Thoracic aorta (tissue), 2 donors: ENCODE measurements at regions not wholly inside any gene's neighbourhood (a gene's known extent, or its start where the extent isn't known, plus 50 kb on each side); places are given as distances from the start of the nearest gene placed in this dataset.

Experiments used
- ATAC-seq: fragments of 150-250 bp; one replicate; pipeline ENCODE4 v1.8.0; 2017; ENCODE audit warnings: low read depth; ENCODE audit not compliant: insufficient number of reproducible peaks, low FRiP score
- DNase-seq: peaks from one replicate; pipeline ENCODE4 v3.0.0-alpha.2; 2020; ENCODE audit warnings: low spot score
- H3K27ac ChIP-seq, 2 donors: fragments of 200-600 bp; sonication (generic); 1 replicate in 1 of 2; 2 replicates in 1 of 2; pipeline ENCODE4 v1.5.1; 2016; ENCODE audit warnings: mild to moderate bottlenecking in 2 of 2, moderate library complexity in 2 of 2
- H3K27me3 ChIP-seq: fragments of 200-600 bp; sonication (generic); replicated peaks from 2 replicates; pipeline ENCODE4 v1.6.0; 2016; ENCODE audit warnings: mild to moderate bottlenecking; ENCODE audit not compliant: insufficient read depth
- H3K36me3 ChIP-seq: fragments of 200-600 bp; sonication (generic); one replicate; pipeline ENCODE4 v1.5.1; 2016
- H3K4me1 ChIP-seq, 2 donors: fragments of 200-600 bp; sonication (generic); 1 replicate in 1 of 2; 2 replicates in 1 of 2; pipeline versions ENCODE4 v1.5.1 to v1.6.0; 2016; ENCODE audit warnings: low read depth in 2 of 2, mild to moderate bottlenecking in 1 of 2; ENCODE audit not compliant: control insufficient read depth in 1 of 2
- H3K4me3 ChIP-seq: fragments of 200-600 bp; sonication (generic); 2 replicates; pipeline ENCODE4 v1.5.1; 2016; ENCODE audit warnings: mild to moderate bottlenecking
- H3K9me3 ChIP-seq: fragments of 200-600 bp; sonication (generic); 2 replicates; pipeline ENCODE4 v1.5.1; 2016
- TF ChIP-seq, protein P1 (sequence below): fragments of 200-600 bp; sonication (generic); IDR thresholded peaks from one replicate; pipeline ENCODE4 v1.5.1; 2019; ENCODE audit warnings: antibody characterized with exemption

DNA sequence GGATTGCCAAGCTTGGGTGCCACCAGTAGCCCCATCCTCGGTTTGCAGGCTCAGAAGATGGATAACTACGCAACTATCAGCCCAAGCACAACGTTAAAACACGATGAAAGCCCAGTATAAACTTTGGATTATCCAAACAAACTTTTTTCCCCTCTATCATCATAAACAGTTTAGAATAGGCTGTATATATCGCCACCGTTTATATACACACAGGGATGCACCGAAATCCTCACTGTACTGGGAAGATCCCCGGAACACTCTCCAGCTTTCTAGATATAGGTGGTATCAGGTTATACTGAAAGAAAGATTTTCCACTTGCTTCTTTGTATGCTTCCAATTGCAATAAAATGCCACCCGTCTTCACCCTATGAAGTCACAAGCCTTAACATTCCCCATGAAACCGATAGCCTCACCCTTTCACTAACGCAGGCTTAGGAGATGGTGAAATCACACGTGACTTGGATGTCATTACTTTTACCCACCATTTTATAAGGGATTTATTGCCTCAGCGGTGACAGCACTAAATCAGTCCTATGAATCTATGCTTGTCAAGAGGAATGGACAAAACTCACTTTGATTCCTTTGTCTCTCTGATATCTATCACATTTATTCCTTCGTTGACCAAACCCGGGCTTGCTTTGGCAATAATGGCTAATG is 207.6 kb upstream of the FOXN3 start:
- ATAC-seq, result no peak
- no peak overlapping the region for H3K4me3 ChIP-seq
- no peak overlapping the region for H3K27ac ChIP-seq

GRCh38 chr14:89621791-89622638 is 205.0 kb upstream of the FOXN3 start:
- ATAC-seq, result no peak
- Histone ChIP-seq H3K9me3 (no peaks in the 10 kb centered on the region), H3K36me3 (no peaks in the 10 kb centered on the region), H3K27ac (no peak overlapping the region), H3K4me3 (no peak overlapping the region), H3K27me3 (no peaks in the 10 kb centered on the region), H3K4me1 (peaks cover 0 to 14% of the 10 kb centered on the region in 2 donors)
- no peak for DNase-seq
- TF ChIP-seq, protein P1, sequence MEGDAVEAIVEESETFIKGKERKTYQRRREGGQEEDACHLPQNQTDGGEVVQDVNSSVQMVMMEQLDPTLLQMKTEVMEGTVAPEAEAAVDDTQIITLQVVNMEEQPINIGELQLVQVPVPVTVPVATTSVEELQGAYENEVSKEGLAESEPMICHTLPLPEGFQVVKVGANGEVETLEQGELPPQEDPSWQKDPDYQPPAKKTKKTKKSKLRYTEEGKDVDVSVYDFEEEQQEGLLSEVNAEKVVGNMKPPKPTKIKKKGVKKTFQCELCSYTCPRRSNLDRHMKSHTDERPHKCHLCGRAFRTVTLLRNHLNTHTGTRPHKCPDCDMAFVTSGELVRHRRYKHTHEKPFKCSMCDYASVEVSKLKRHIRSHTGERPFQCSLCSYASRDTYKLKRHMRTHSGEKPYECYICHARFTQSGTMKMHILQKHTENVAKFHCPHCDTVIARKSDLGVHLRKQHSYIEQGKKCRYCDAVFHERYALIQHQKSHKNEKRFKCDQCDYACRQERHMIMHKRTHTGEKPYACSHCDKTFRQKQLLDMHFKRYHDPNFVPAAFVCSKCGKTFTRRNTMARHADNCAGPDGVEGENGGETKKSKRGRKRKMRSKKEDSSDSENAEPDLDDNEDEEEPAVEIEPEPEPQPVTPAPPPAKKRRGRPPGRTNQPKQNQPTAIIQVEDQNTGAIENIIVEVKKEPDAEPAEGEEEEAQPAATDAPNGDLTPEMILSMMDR, result no peak

More for the DNA sequence above, 207.6 kb upstream of the FOXN3 start:
- TF ChIP-seq, protein P1, result no peak
- Histone ChIP-seq H3K27me3 (no peaks in the 10 kb centered on the region), H3K4me1 (peaks cover 0 to 3% of the 10 kb centered on the region in 2 donors), H3K9me3 (no peaks in the 10 kb centered on the region), H3K36me3 (no peaks in the 10 kb centered on the region)
- no peak for DNase-seq

GRCh38 chr14:89621009-89621421 is 204.0 kb upstream of the FOXN3 start:
- Histone ChIP-seq H3K4me1 (peaks cover 5 to 22% of the 10 kb centered on the region in 2 donors), H3K36me3 (no peaks in the 10 kb centered on the region), H3K27me3 (no peaks in the 10 kb centered on the region), H3K4me3 (no peak overlapping the region), H3K9me3 (no peaks in the 10 kb centered on the region), H3K27ac (no peak overlapping the region)
- TF ChIP-seq, protein P1, result no peak
- no peak for DNase-seq
- no peak for ATAC-seq

GRCh38 chr14:89620436-89620835 is 203.4 kb upstream of the FOXN3 start:
- H3K4me3 ChIP-seq, result no peak overlapping the region
- ATAC-seq, result no peak

DNA sequence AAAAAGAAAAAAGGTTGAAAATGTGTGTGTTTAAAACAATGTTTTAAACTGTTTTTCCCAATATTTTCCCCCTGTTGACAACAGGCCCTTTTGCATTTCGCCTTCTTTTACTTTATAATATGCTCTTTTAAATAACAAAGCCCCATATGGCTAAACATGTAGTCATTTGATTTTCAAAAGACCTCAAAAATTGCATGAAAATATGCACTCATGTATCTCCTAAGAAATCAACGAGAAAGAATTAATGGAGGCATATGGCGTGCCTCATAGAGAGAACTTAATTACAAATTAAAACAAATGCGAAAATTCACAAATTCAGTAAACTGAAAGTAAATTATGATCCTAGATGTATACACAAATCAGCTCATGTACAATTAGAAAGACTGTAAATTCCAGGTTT is 202.6 kb upstream of the FOXN3 start:
- peak overlapping the region; percentile 84 for H3K4me3 ChIP-seq
- ATAC-seq, result no peak
- no peaks in the 10 kb centered on the region for H3K36me3 ChIP-seq
- H3K27me3 ChIP-seq, result no peaks in the 10 kb centered on the region
- DNase-seq, result no peak
- no peak overlapping the region for H3K27ac ChIP-seq
- H3K9me3 ChIP-seq, result no peaks in the 10 kb centered on the region
- H3K4me1 ChIP-seq, result peaks cover 14 to 36% of the 10 kb centered on the region in 2 donors
- TF ChIP-seq, protein P1, result no peak

More at GRCh38 chr14:89620436-89620835, 203.4 kb upstream of the FOXN3 start:
- Histone ChIP-seq H3K9me3 (no peaks in the 10 kb centered on the region), H3K4me1 (peaks cover 11 to 28% of the 10 kb centered on the region in 2 donors), H3K27me3 (no peaks in the 10 kb centered on the region), H3K27ac (no peak overlapping the region), H3K36me3 (no peaks in the 10 kb centered on the region)
- TF ChIP-seq, protein P1, result no peak
- no peak for DNase-seq
